ENCODE measurements at regions not wholly inside any gene's neighbourhood (a gene's known extent, or its start where the extent isn't known, plus 50 kb on each side); places are given as distances from the start of the nearest gene placed in this dataset.

- no peak overlapping the region for H2AFZ ChIP-seq
- H3K27ac ChIP-seq: no peak overlapping the region
- H3K36me3 ChIP-seq (ENCODE audit: low read depth): no peaks in the 10 kb centered on the region
- no peaks in the 10 kb centered on the region for H3K9me2 ChIP-seq (ENCODE audit: insufficient read depth)
- CTCF ChIA-PET: interaction anchor here (1.3 kb wide), 1 partner anchor 350 kb away, joined by 9 read pairs; no protein-coding TSS in a partner anchor
- H3F3A ChIP-seq (ENCODE audit: insufficient read depth, low read depth): no peaks in the 10 kb centered on the region
- POLR2A ChIA-PET (ENCODE audit: unreplicated experiment): interaction anchor here (0.6 kb wide), 1 partner anchor 177 kb away, joined by 3 read pairs; no protein-coding TSS in a partner anchor
- TF ChIP-seq CTCF (conservative IDR thresholded peaks at IDR 0.05) (no peak; the same call in 1 of the 2 replicates), EZH2 (IDR thresholded peaks at IDR 0.05; ENCODE audit: low read depth) (no peak)
- H3K79me2 ChIP-seq (ENCODE audit: low read depth): no peaks in the 10 kb centered on the region
- no TSS peak for BruUV-seq (replicated peaks)
- 0 out of 2 replicates have a peak, but pooled peaks cover 7% of the 10 kb centered on the region for H3K4me1 ChIP-seq (replicated peaks; ENCODE audit: insufficient read depth)
- intact Hi-C loops (cut with micrococcal nuclease; ENCODE audit: unreplicated experiment): loop anchor here (1.0 to 5.0 kb wide), 9 partner anchors 84 to 396 kb away; no protein-coding TSS in a partner anchor
- no peak for DNase-seq
- no peaks in the 10 kb centered on the region for H4K20me1 ChIP-seq (ENCODE audit: insufficient read depth)
- no peaks in the 10 kb centered on the region for H3K27me3 ChIP-seq (ENCODE audit: insufficient read depth, low read depth)
- no peaks in the 10 kb centered on the region for H3K9me3 ChIP-seq (ENCODE audit: insufficient read depth, low read depth)
- no peak overlapping the region for H3K4me2 ChIP-seq
- H3K4me3 ChIP-seq: no peak overlapping the region
Observed at GRCh38 chr1:233791372-233791703, 113.1 kb upstream of the SLC35F3 start.

- intact Hi-C loops (cut with micrococcal nuclease; ENCODE audit: unreplicated experiment): loop anchor here (1.0 to 5.0 kb wide), 9 partner anchors 84 to 396 kb away; no protein-coding TSS in a partner anchor
- Histone ChIP-seq H3K27ac (no peak overlapping the region), H3K4me1 (replicated peaks; ENCODE audit: insufficient read depth) (0 out of 2 replicates have a peak, but pooled peaks cover 7% of the 10 kb centered on the region), H3K27me3 (ENCODE audit: insufficient read depth, low read depth) (no peaks in the 10 kb centered on the region), H4K20me1 (ENCODE audit: insufficient read depth) (no peaks in the 10 kb centered on the region), H3K4me3 (no peak overlapping the region), H3K79me2 (ENCODE audit: low read depth) (no peaks in the 10 kb centered on the region), H2AFZ (no peak overlapping the region), H3K4me2 (no peak overlapping the region), H3K9me3 (ENCODE audit: insufficient read depth, low read depth) (no peaks in the 10 kb centered on the region), H3F3A (ENCODE audit: insufficient read depth, low read depth) (no peaks in the 10 kb centered on the region), H3K36me3 (ENCODE audit: low read depth) (no peaks in the 10 kb centered on the region), H3K9me2 (ENCODE audit: insufficient read depth) (no peaks in the 10 kb centered on the region)
- ChIA-PET POLR2A (ENCODE audit: unreplicated experiment) (interaction anchor here (0.6 kb wide), 1 partner anchor 177 kb away, joined by 3 read pairs; no protein-coding TSS in a partner anchor), CTCF (interaction anchor here (0.6 to 1.3 kb wide), 2 partner anchors 351 to 363 kb away, joined by 5 to 9 read pairs; no protein-coding TSS in a partner anchor)
- no TSS peak for BruUV-seq (replicated peaks)
- TF ChIP-seq EZH2 (IDR thresholded peaks at IDR 0.05; ENCODE audit: low read depth) (no peak), CTCF (conservative IDR thresholded peaks at IDR 0.05) (no peak)
- no peak for DNase-seq
Observed at GRCh38 chr1:233791721-233792120, 112.8 kb upstream of the SLC35F3 start.

- Histone ChIP-seq H4K20me1 (ENCODE audit: insufficient read depth) (no peaks in the 10 kb centered on the region), H3K79me2 (ENCODE audit: low read depth) (no peaks in the 10 kb centered on the region), H2AFZ (no peak overlapping the region), H3K4me2 (no peak overlapping the region), H3K9me2 (ENCODE audit: insufficient read depth) (no peaks in the 10 kb centered on the region), H3K27ac (no peak overlapping the region), H3F3A (ENCODE audit: insufficient read depth, low read depth) (no peaks in the 10 kb centered on the region), H3K4me3 (no peak overlapping the region), H3K27me3 (ENCODE audit: insufficient read depth, low read depth) (no peaks in the 10 kb centered on the region), H3K9me3 (ENCODE audit: insufficient read depth, low read depth) (no peaks in the 10 kb centered on the region), H3K4me1 (replicated peaks; ENCODE audit: insufficient read depth) (no peaks in the 10 kb centered on the region), H3K36me3 (ENCODE audit: low read depth) (no peaks in the 10 kb centered on the region)
- intact Hi-C loops (cut with micrococcal nuclease; ENCODE audit: unreplicated experiment): loop anchor here (5.0 kb wide), 2 partner anchors 112 to 273 kb away; no protein-coding TSS in a partner anchor
- TF ChIP-seq EZH2 (IDR thresholded peaks at IDR 0.05; ENCODE audit: low read depth) (no peak), CTCF (conservative IDR thresholded peaks at IDR 0.05) (no peak)
- no TSS peak for BruUV-seq (replicated peaks)
- ChIA-PET CTCF (no interaction called here), POLR2A (ENCODE audit: unreplicated experiment) (no interaction called here)
- DNase-seq: no peak
Observed at GRCh38 chr1:233794863-233795262, 109.6 kb upstream of the SLC35F3 start.

Data from PC-9 (cell line).